DMS114 treated with DMSO at 0.1 percent for 48 hours (cell line): ENCODE measurements at regions not wholly inside any gene's neighbourhood (a gene's known extent, or its start where the extent isn't known, plus 50 kb on each side); places are given as distances from the start of the nearest gene placed in this dataset.
"Not testable (repeated sequence)": the region's sequence is repeated elsewhere in the genome, so short reads cannot be mapped to it uniquely, and the experiment has no call there.

Experiments used
- DNase-seq: peaks from one replicate; lab custom pipeline; 2025; ENCODE audit not compliant: unreplicated experiment; lab: John Stamatoyannopoulos, UW

GRCh38 chr6:21874372-21874771 is 280.8 kb downstream of the SOX4 start:
- no peak for DNase-seq

GRCh38 chr6:21877037-21877436 is 283.5 kb downstream of the SOX4 start:
- DNase-seq, result not testable (repeated sequence)

- DNase-seq, result not testable (repeated sequence)
Observed at GRCh38 chr6:21880249-21880648, 286.7 kb downstream of the SOX4 start.

- no peak for DNase-seq
Observed at GRCh38 chr6:21881969-21882465, 288.5 kb downstream of the SOX4 start.

GRCh38 chr6:21883595-21884328 is 290.2 kb downstream of the SOX4 start:
- DNase-seq, result no peak

- DNase-seq, result no peak
Observed at GRCh38 chr6:21885111-21885510, 291.6 kb downstream of the SOX4 start.

GRCh38 chr6:21885532-21886114 is 292.1 kb downstream of the SOX4 start:
- DNase-seq, result no peak

- no peak for DNase-seq
Observed at GRCh38 chr6:21886542-21887151, 293.1 kb downstream of the SOX4 start.

GRCh38 chr6:21887231-21888185 is 294.0 kb downstream of the SOX4 start:
- DNase-seq, result no peak

GRCh38 chr6:21891080-21891479 is 297.5 kb downstream of the SOX4 start:
- DNase-seq, result no peak

GRCh38 chr6:21893793-21894192 is 300.2 kb downstream of the SOX4 start:
- no peak for DNase-seq

- DNase-seq, result no peak
Observed at GRCh38 chr6:21895555-21895954, 302.0 kb downstream of the SOX4 start.

- no peak for DNase-seq
Observed at GRCh38 chr6:21898107-21898796, 304.7 kb downstream of the SOX4 start.

- DNase-seq, result no peak
Observed at GRCh38 chr6:21899708-21900107, 306.2 kb downstream of the SOX4 start.

GRCh38 chr6:21900730-21901129 is 307.2 kb downstream of the SOX4 start:
- no peak for DNase-seq

- DNase-seq, result no peak
Observed at GRCh38 chr6:21902628-21903169, 309.1 kb downstream of the SOX4 start.

- no peak for DNase-seq
Observed at GRCh38 chr6:21905531-21905930, 312.0 kb downstream of the SOX4 start.

- no peak for DNase-seq
Observed at GRCh38 chr6:21906826-21907225, 313.3 kb downstream of the SOX4 start.

- no peak for DNase-seq
Observed at GRCh38 chr6:21907291-21907690, 313.7 kb downstream of the SOX4 start.

- no peak for DNase-seq
Observed at GRCh38 chr6:21908161-21908848, 314.8 kb downstream of the SOX4 start.
